Duodenal mucosa (tissue), 2 donors: ENCODE measurements at regions not wholly inside any gene's neighbourhood (a gene's known extent, or its start where the extent isn't known, plus 50 kb on each side); places are given as distances from the start of the nearest gene placed in this dataset.

Experiments
- H3K27ac ChIP-seq: one replicate; pipeline ENCODE4 v1.7.0; 2013; ENCODE audit warnings: low read depth, low read length
- H3K27me3 ChIP-seq, 2 donors: one replicate each; pipeline ENCODE4 v1.7.0; 2013; ENCODE audit warnings: low read length in 2 of 2, control low read depth in 1 of 2; ENCODE audit not compliant: insufficient read depth in 2 of 2, control insufficient read depth in 1 of 2
- H3K36me3 ChIP-seq, 2 donors: one replicate each; pipeline ENCODE4 v1.7.0; 2013; ENCODE audit warnings: low read length in 2 of 2, control low read depth in 1 of 2; ENCODE audit not compliant: insufficient read depth in 2 of 2, control insufficient read depth in 1 of 2
- H3K4me1 ChIP-seq, 2 donors: one replicate each; pipeline ENCODE4 v1.7.0; 2013; ENCODE audit warnings: low read length in 2 of 2, control low read depth in 1 of 2; ENCODE audit not compliant: insufficient read depth in 2 of 2, control insufficient read depth in 1 of 2
- H3K4me3 ChIP-seq, 2 donors: one replicate each; pipeline ENCODE4 v1.7.0; 2013; ENCODE audit warnings: low read length in 2 of 2, low read depth in 1 of 2
- H3K9ac ChIP-seq, 2 donors: one replicate each; pipeline ENCODE4 v1.7.0; 2013; ENCODE audit warnings: low read length in 2 of 2, low read depth in 1 of 2
- H3K9me3 ChIP-seq, 2 donors: one replicate each; pipeline ENCODE4 v1.7.0; 2013; ENCODE audit warnings: low read length in 2 of 2, control low read depth in 1 of 2; ENCODE audit not compliant: control insufficient read depth in 1 of 2

- Histone ChIP-seq H3K27ac (no peak overlapping the region), H3K4me1 (peaks cover 3 to 27% of the 10 kb centered on the region in 2 donors), H3K9me3 (no peaks in the 10 kb centered on the region), H3K4me3 (no peak overlapping the region), H3K36me3 (no peaks in the 10 kb centered on the region), H3K27me3 (no peaks in the 10 kb centered on the region), H3K9ac (no peak overlapping the region)
Measured at GRCh38 chr7:131096267-131096927, 231.3 kb upstream of the MKLN1 start.

DNA sequence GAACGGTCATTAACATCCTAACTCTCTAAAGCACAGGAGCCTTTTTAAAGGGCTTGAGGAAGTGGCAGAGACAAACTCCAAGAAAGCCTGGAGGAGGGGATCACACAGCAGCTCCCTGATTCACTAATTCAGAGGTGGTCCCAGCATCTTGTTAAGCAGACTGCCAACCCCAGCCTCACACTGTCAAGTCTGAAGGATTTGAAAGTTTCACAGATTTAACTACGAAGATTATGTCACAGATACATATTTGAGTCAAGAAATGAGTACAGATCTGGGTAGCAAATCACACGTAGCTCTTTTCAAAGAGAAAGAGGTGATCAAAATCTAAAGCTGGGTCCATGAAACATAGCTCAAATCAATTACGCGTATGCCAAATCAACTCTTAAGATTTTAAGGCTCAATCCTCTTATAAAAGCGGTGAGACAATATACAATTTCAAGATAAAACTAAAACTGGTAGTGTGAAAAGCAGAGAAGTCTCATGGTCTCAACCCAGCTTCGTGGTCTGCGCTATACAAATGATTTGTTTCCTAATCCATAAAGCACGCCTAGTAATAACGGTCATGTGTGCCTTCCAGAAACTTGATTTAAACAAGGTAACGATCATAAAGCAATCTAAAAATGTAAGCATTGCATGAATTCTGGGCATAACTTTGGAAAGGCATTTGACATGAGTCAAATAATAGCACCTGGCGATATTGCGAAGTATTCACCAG lies 229.9 kb upstream of the MKLN1 start:
- peaks cover 3 to 27% of the 10 kb centered on the region in 2 donors for H3K4me1 ChIP-seq
- no peaks in the 10 kb centered on the region for H3K36me3 ChIP-seq
- no peaks in the 10 kb centered on the region for H3K27me3 ChIP-seq
- H3K27ac ChIP-seq: no peak overlapping the region
- no peaks in the 10 kb centered on the region for H3K9me3 ChIP-seq
- H3K9ac ChIP-seq: no peak overlapping the region
- H3K4me3 ChIP-seq: no peak overlapping the region

GRCh38 chr7:131098527-131098926 lies 229.1 kb upstream of the MKLN1 start:
- H3K4me1 ChIP-seq: peaks cover 3 to 27% of the 10 kb centered on the region in 2 donors

DNA sequence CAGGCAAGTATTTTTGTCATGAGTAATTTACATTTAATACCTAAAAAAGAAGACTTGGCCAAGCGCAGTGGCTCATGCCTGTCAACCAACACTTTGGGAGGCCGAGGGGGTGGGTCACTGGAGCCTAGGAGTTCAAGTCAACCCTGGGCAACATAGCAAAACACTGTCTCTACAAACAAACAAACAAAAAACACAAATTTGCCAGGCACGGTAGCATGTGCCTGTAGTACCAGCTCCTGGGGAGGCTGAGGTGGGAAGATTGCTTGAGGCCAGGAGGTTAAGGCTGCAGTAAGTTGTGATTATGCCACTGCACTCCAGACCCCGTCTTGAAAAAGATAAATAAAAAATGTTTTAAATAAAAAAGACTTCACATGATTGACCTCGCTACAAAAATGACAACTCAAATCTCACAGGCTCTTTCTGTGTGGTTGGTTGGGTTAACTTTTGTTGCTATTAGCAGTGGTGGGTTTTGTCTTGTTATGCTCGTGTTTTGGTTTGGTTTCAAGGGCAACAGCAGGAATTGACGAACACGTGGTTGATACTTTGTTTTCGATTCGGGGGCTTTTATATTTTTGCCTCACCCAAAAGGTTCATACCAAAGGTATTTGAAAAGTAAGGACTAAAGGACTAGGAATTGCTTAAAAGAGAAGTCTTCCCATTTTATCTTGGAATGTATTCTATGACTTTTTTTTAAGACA lies 227.2 kb upstream of the MKLN1 start:
- Histone ChIP-seq H3K27me3 (no peaks in the 10 kb centered on the region), H3K9me3 (no peaks in the 10 kb centered on the region), H3K27ac (no peak overlapping the region), H3K4me3 (peak overlapping the region in 1 of 2 donors; percentile 13), H3K9ac (no peak overlapping the region), H3K36me3 (no peaks in the 10 kb centered on the region), H3K4me1 (peaks cover 9 to 40% of the 10 kb centered on the region in 2 donors)

More at GRCh38 chr7:131098527-131098926, 229.1 kb upstream of the MKLN1 start:
- Histone ChIP-seq H3K27ac (no peak overlapping the region), H3K9me3 (no peaks in the 10 kb centered on the region), H3K4me3 (no peak overlapping the region), H3K36me3 (no peaks in the 10 kb centered on the region), H3K27me3 (no peaks in the 10 kb centered on the region), H3K9ac (no peak overlapping the region)

- Histone ChIP-seq H3K9me3 (no peaks in the 10 kb centered on the region), H3K9ac (no peak overlapping the region), H3K36me3 (no peaks in the 10 kb centered on the region), H3K27ac (no peak overlapping the region), H3K27me3 (peaks cover 0 to 13% of the 10 kb centered on the region in 2 donors), H3K4me1 (peaks cover 12 to 41% of the 10 kb centered on the region in 2 donors), H3K4me3 (no peak overlapping the region)
Measured at GRCh38 chr7:131103997-131104396, 223.7 kb upstream of the MKLN1 start.

DNA sequence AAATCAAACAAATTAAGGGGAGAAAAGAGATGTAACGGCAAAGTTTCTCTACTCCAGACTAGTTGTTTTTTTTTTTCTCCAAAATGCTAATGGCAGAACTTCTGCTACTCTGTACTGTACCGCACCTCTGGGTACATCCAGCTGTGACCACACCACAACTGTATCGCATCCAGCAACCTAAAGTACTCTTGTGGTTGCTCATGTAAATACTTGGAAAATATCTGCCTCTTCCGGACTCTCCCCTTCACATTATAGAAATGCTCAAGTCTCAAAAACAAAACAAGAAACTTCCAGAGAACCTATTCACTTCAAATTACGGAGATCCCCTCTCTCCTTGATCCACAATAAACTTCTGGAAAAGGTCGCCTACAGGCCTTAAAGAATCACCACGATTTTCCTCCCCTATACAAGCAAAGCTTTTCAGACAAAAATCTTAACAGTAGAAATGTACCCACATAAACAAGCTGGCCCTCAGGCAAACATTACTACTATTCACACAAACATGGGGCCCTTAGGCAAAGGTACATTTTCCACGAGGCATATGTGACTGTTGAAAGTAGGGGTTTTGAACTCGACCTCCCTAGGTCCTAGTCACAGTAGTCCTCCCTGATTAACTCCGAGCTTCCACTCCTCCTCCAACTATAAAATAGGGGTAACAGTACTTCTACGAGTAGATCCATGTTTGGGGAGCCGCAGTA lies 222.9 kb upstream of the MKLN1 start:
- H3K27me3 ChIP-seq: peaks cover 0 to 15% of the 10 kb centered on the region in 2 donors
- peak overlapping the region; percentile 71 to 79 for H3K4me3 ChIP-seq
- no peaks in the 10 kb centered on the region for H3K36me3 ChIP-seq
- H3K4me1 ChIP-seq: peaks cover 15 to 43% of the 10 kb centered on the region in 2 donors
- H3K9ac ChIP-seq: peak overlapping the region; percentile 57 to 74
- no peaks in the 10 kb centered on the region for H3K9me3 ChIP-seq
- H3K27ac ChIP-seq: no peak overlapping the region

DNA sequence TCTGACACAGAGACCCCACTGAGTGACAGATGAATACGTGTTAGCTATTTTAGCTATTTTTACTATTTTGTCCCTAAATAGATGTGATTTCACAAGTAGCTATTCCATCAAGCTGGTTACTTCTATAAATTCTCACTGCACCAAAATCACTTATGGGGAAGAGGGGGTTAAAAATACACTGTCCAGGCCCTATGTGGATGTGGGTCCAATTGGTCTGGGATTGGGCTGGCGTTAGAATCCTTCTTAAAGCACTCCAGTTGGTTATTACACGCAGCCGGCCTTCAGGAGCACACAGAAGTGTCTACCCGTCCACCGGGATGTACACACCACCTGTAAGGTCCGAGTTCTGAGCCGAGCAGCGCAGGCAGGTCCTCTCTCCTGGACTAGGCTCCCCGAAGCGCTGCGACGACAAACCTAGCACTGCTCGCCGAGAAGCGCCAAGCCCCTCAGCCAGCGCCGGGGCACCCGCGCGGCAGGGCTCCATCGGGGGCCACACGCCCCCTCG lies 222.3 kb upstream of the MKLN1 start:
- peaks cover 17 to 45% of the 10 kb centered on the region in 2 donors for H3K4me1 ChIP-seq
- H3K27ac ChIP-seq: peak overlapping the region; percentile 60
- H3K9ac ChIP-seq: peak overlapping the region; percentile 57 to 74
- no peaks in the 10 kb centered on the region for H3K9me3 ChIP-seq
- peak overlapping the region; percentile 71 to 79 for H3K4me3 ChIP-seq
- peaks cover 2 to 19% of the 10 kb centered on the region in 2 donors for H3K27me3 ChIP-seq
- H3K36me3 ChIP-seq: no peaks in the 10 kb centered on the region

- no peaks in the 10 kb centered on the region for H3K36me3 ChIP-seq
- peaks cover 24 to 45% of the 10 kb centered on the region in 2 donors for H3K4me1 ChIP-seq
- H3K27me3 ChIP-seq: peaks cover 9 to 23% of the 10 kb centered on the region in 2 donors
- H3K9me3 ChIP-seq: no peaks in the 10 kb centered on the region
- peak overlapping the region; percentile 93 for H3K9ac ChIP-seq
- H3K27ac ChIP-seq: peak overlapping the region; percentile 96
- H3K4me3 ChIP-seq: peak overlapping the region; percentile 84 to 94
Measured at GRCh38 chr7:131105799-131106680, 221.6 kb upstream of the MKLN1 start.

DNA sequence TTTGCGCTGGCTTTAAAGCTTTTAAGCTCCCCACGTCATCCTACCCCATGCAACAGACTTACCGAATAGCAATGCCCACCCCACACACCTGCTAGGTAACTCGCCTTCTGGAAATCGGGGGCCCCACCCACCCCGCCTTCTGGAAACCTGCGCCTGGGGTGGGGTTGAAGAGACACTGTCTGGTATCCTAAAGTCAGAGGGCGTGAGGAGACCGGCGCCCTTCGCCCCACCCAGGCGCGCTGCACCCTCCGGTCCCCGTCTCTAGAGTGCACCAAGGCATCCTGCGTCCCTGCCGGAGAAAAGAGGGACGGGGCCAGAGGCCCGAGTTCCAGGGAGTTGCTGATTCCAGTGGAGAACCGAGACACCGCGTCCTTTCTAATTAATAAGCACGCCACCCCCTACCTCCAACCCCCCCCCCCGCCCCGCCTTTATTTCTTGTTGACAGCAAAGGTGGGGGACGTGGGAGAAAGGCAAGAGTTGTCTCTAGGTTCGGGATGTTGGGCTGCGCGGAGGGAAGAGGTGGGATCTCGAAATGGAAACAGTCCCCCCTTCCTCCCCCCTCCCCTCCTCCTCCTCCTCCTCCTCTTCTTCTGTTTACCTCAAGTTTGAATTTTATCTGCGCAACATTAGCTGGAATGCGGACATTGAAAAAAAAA lies 220.9 kb upstream of the MKLN1 start:
- Histone ChIP-seq H3K36me3 (no peaks in the 10 kb centered on the region), H3K9me3 (no peaks in the 10 kb centered on the region), H3K9ac (peak overlapping the region; percentile 93), H3K27me3 (peaks cover 10 to 23% of the 10 kb centered on the region in 2 donors), H3K4me3 (peak overlapping the region; percentile 84 to 94), H3K27ac (peak overlapping the region; percentile 96), H3K4me1 (peaks cover 30 to 50% of the 10 kb centered on the region in 2 donors)
